Keratinocyte (primary cell): ENCODE measurements at regions not wholly inside any gene's neighbourhood (a gene's known extent, or its start where the extent isn't known, plus 50 kb on each side); places are given as distances from the start of the nearest gene placed in this dataset.
A peak's percentile ranks its signal among the peaks of the same experiment; 100 is the strongest.
"Not testable (repeated sequence)": the region's sequence is repeated elsewhere in the genome, so short reads cannot be mapped to it uniquely, and the experiment has no call there.

ENCODE experiments used
- DNase-seq: peaks from one replicate; pipeline ENCODE4 v3.0.0-alpha.2; 2011; ENCODE audit warnings: low read depth, missing footprints, low spot score
- FAIRE-seq: peaks from 2 replicates; lab custom pipeline; 2011; peaks lifted over from hg19 to GRCh38; lab: Jason Lieb, UNC
- H2AFZ ChIP-seq: 2 replicates; pipeline ENCODE4 v1.6.0; 2012; ENCODE audit warnings: low read length, control low read depth, inconsistent platforms; ENCODE audit not compliant: control insufficient read depth
- H3K27ac ChIP-seq: 2 replicates; pipeline ENCODE4 v1.5.1; 2011; ENCODE audit warnings: low read length; ENCODE audit not compliant: control insufficient read depth, insufficient read depth
- H3K27me3 ChIP-seq: 3 replicates; pipeline ENCODE4 v1.6.0; 2011; ENCODE audit warnings: low read length; ENCODE audit not compliant: control insufficient read depth, insufficient read depth; ENCODE audit errors: extremely low read depth
- H3K36me3 ChIP-seq, 2 experiments: 2 replicates in 1 of 2; 3 replicates in 1 of 2; pipeline ENCODE4 v1.5.1; 2011; ENCODE audit warnings: low read length in 2 of 2, mild to moderate bottlenecking in 1 of 2; ENCODE audit not compliant: control insufficient read depth in 2 of 2, insufficient read depth in 2 of 2; ENCODE audit errors: extremely low read depth in 1 of 2
- H3K4me1 ChIP-seq: 3 replicates; pipeline ENCODE4 v1.5.1; 2011; ENCODE audit warnings: low read length; ENCODE audit not compliant: control insufficient read depth, insufficient read depth; ENCODE audit errors: extremely low read depth
- H3K4me2 ChIP-seq: 3 replicates; pipeline ENCODE4 v1.6.0; 2011; ENCODE audit warnings: low read depth, low read length; ENCODE audit not compliant: control insufficient read depth, insufficient read depth; ENCODE audit errors: extremely low read depth
- H3K4me3 ChIP-seq, 3 experiments: fragments of 200-600 bp in 1 of 3; sonication (generic) in 1 of 3; 2 replicates in 2 of 3; 3 replicates in 1 of 3; pipeline ENCODE4 v1.5.1; 2011 to 2016; ENCODE audit warnings: low read length in 3 of 3, mild to moderate bottlenecking in 3 of 3, control low read depth in 2 of 3, inconsistent platforms in 1 of 3, low read depth in 1 of 3, mixed read lengths in 1 of 3, mixed run types in 1 of 3, moderate library complexity in 1 of 3; ENCODE audit not compliant: control insufficient read depth in 2 of 3, insufficient read depth in 2 of 3; ENCODE audit errors: extremely low read depth in 1 of 3
- H3K79me2 ChIP-seq: 2 replicates; pipeline ENCODE4 v1.6.0; 2012; ENCODE audit warnings: low read length; ENCODE audit not compliant: control insufficient read depth, insufficient read depth
- H3K9ac ChIP-seq: 3 replicates; pipeline ENCODE4 v1.6.0; 2011; ENCODE audit warnings: low read length; ENCODE audit not compliant: control insufficient read depth, insufficient read depth; ENCODE audit errors: extremely low read depth
- H3K9me1 ChIP-seq: 3 replicates; pipeline ENCODE4 v1.6.0; 2011; ENCODE audit warnings: low read length; ENCODE audit not compliant: control insufficient read depth, insufficient read depth; ENCODE audit errors: extremely low read depth
- H3K9me3 ChIP-seq: 2 replicates; pipeline ENCODE4 v1.5.1; 2012; ENCODE audit warnings: low read depth, low read length; ENCODE audit not compliant: control insufficient read depth
- H4K20me1 ChIP-seq: 3 replicates; pipeline ENCODE4 v1.6.0; 2011; ENCODE audit warnings: low read length; ENCODE audit not compliant: control insufficient read depth, insufficient read depth; ENCODE audit errors: extremely low read depth
- CTCF ChIP-seq, 3 experiments: IDR thresholded peaks in 1 of 3; conservative IDR thresholded peaks in 1 of 3; optimal IDR thresholded peaks in 1 of 3; 2 replicates in 2 of 3; 3 replicates in 1 of 3; pipeline versions ENCODE3 to v1.5.1; 2011; ENCODE audit warnings: low read length in 3 of 3, mild to moderate bottlenecking in 3 of 3, moderate library complexity in 2 of 3, control low read depth in 1 of 3, inconsistent platforms in 1 of 3; ENCODE audit not compliant: insufficient read depth in 2 of 3; ENCODE audit errors: extremely low read depth in 1 of 3
- dilution Hi-C: fragments of 300-500 bp; cut with MboI; formaldehyde crosslinking; loops from one replicate; pipeline ENCODE4 v1.7.0; 2020; ENCODE audit warnings: low sequenced_read_pairs; ENCODE audit not compliant: extremely low pct_ligation_motif_present

DNA sequence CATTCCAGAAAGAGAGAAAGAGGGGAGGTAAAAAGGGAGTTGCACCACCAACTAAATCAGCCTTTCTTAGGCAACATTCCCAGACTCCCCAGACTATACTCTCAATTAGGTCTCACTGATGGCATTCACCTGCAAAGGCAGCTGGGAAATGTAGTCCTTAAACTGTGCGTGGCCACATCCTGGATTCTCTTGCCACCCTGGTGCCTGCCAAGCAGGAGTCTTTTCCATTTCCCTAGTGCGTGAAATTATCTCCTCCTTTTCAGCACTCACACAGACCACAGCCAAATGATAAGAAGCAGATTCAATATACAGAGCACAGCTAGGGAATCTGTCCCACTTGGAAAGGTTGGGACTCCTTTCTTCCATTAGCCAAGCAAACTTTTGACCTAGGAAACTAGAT is 298.0 kb downstream of the ANAPC1 start:
- H3K4me2 ChIP-seq, FAIRE-seq, DNase-seq, H4K20me1 ChIP-seq, H3K4me1 ChIP-seq, H3K9ac ChIP-seq, H2AFZ ChIP-seq, H3K9me3 ChIP-seq, H3K9me1 ChIP-seq, H3K4me3 ChIP-seq, H3K79me2 ChIP-seq, H3K27me3 ChIP-seq, dilution Hi-C loops, H3K36me3 ChIP-seq, H3K27ac ChIP-seq: not testable (repeated sequence)

DNA sequence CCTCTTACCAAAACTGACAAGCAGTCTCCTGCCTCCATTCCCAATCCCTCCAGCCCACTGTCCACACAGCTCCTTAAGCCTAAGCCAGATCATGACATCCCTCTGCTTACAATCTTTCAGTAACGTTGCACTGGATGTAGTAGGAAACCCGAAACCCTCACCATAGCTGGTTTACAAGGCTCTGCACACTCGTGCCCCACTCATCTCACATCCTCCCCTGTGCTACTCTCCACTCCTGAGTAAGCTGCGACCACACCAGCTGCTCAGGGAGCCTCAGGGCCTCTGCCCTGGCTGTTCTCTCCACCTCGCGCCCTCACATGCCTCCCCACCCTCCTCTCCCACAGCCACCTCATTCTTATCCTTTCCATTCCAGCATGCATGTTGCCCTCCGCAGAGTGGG is 288.9 kb downstream of the ANAPC1 start:
- H2AFZ ChIP-seq, H3K9me1 ChIP-seq, DNase-seq, H3K9me3 ChIP-seq, H3K4me2 ChIP-seq, H3K79me2 ChIP-seq, H4K20me1 ChIP-seq, H3K27me3 ChIP-seq, H3K4me3 ChIP-seq, H3K9ac ChIP-seq, H3K27ac ChIP-seq, H3K4me1 ChIP-seq, FAIRE-seq, H3K36me3 ChIP-seq, dilution Hi-C loops: not testable (repeated sequence)

- not testable (repeated sequence) for FAIRE-seq
Observed at GRCh38 chr2:111596808-111597705, 286.9 kb downstream of the ANAPC1 start.

GRCh38 chr2:111598944-111599343 is 285.0 kb downstream of the ANAPC1 start:
- DNase-seq, dilution Hi-C loops, H3K4me2 ChIP-seq, H2AFZ ChIP-seq, H3K36me3 ChIP-seq, H3K9me1 ChIP-seq, H3K9ac ChIP-seq, H3K4me3 ChIP-seq, H3K9me3 ChIP-seq, H4K20me1 ChIP-seq, H3K79me2 ChIP-seq, H3K27me3 ChIP-seq, H3K27ac ChIP-seq, H3K4me1 ChIP-seq: not testable (repeated sequence)
- peak; percentile 9 for FAIRE-seq

More at GRCh38 chr2:111596808-111597705, 286.9 kb downstream of the ANAPC1 start:
- H3K36me3 ChIP-seq, H3K4me1 ChIP-seq, H3K27ac ChIP-seq, dilution Hi-C loops, H3K27me3 ChIP-seq, H4K20me1 ChIP-seq, H2AFZ ChIP-seq, H3K4me3 ChIP-seq, H3K9me3 ChIP-seq, H3K79me2 ChIP-seq, H3K4me2 ChIP-seq, H3K9me1 ChIP-seq, DNase-seq, H3K9ac ChIP-seq: not testable (repeated sequence)
- TF ChIP-seq CTCF (optimal IDR thresholded peaks at IDR 0.05 in 1 of 3, IDR thresholded peaks at IDR 0.05 in 1 of 3, conservative IDR thresholded peaks at IDR 0.05 in 1 of 3; ENCODE audit: extremely low read depth in 1 of 3, insufficient read depth in 2 of 3, low read length in 3 of 3): peak in 1 of 3 experiments; percentile 3
